SIG-M5 treated with dmso at 0.1 percent for 504 hours (cell line): ENCODE measurements at regions not wholly inside any gene's neighbourhood (a gene's known extent, or its start where the extent isn't known, plus 50 kb on each side); places are given as distances from the start of the nearest gene placed in this dataset.

Experiments used
- DNase-seq: peaks from one replicate; lab custom pipeline; 2025; ENCODE audit not compliant: unreplicated experiment; lab: John Stamatoyannopoulos, UW

DNA sequence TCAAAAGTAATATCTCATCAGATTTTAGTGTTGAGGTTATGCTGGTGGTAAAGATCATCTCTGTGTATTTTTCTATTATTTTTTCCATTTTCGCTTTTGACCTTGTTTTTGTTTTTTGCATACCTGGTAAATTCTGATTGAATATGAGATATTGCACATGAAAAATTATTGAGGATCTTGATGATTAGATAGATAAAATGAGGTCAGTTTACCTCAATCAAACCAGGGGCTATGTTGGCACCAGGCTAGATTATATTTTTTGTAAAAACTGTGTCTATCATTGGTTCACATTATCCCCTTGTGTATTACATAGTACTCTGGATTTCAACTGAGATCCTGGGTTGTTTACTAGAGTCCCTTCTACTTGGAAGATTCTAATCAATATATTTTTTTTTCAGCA is 774.9 kb upstream of the ZNF608 start:
- no peak for DNase-seq

DNA sequence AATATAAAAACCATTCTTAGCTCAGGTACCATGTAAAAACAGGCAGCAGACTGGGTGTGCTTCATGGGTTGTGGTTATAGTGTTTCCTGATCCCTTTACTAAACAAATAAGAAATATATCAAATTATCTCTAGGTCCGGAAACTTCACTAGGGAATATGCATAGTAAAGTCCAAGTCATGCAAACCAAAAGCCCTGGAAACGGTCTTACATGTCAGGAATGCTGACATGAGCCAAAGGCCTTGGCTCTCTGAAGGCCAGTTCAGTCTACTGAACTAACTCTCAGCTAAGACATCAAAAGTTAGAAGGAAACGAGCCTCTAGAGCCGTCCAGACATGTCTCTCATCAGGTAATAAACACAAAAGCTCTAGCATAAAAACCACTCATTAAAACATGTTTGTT is 778.9 kb upstream of the ZNF608 start:
- DNase-seq = no peak

- no peak for DNase-seq
Measured at GRCh38 chr5:125526966-125527365, 780.5 kb upstream of the ZNF608 start.

DNA sequence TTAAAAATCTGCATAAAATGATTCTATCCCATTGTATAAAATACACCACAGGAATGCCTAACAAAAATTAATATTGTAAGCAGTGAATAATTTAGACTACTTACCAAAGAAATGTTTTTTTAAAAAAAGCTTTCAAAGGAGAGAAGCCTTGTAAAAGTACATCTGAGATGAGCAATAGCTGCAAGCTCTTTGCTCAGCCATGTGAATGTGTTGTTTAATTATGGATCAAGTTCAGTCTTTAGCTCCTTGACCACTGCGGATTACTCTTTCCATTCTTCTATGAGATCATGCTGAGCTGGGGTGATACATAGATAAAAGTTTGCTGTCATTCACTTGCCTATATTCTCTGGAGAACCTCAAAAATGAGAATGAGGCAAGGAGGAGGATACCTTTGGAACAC is 782.4 kb upstream of the ZNF608 start:
- no peak for DNase-seq

DNA sequence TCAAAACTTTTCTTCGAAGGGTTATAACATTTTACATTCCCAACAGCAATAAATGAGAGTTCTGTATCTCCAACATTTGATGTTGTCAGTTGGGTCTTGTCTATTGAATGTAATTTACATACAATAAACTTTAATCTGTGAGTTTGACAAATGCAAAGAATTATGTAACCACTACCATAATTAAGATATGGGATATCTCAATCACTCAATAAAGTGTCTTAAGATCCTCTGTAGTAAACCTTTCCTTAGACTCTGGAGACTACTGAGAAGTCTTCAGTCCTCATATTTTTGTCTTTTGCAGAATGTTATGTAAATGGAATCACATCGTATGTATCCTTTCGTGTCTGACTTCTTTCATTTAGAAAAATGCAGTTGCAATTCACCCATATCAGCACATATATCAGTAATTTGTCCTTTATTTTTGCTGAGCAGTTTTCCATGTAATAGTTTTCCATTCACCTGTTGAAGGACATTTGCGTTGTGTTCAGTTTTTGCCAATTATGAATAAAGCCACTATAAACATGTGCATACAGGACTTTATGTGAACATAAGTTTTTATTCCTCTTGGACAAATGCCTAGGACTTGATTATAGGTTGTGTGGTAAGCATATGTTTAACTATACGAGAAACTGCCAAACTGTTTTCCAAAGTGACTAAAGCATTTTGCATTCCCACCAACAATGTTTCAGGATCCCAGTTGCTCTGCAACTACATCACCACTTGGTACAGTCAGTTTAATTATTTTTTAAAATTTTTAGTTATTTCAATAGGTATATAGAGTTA is 784.6 kb upstream of the ZNF608 start:
- DNase-seq = no peak

- DNase-seq = no peak
Measured at GRCh38 chr5:125536095-125536494, 789.7 kb upstream of the ZNF608 start.

DNA sequence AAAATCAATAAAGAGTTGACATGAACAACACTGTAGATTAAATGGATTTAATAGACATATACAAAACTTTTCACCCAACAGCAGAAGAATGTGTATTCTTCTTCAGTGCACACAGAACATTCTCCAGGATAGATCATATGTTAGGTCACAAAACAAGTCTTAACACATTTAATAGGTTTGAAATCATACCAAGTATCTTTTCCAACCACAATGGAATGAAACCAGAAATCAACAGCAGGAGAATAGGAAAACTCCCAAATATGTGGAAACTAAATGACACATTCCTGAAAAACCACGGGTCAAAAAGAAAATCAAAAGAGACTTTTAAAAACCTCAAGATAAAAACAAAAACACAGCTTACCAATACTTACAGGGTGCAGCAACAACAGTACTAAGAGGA is 790.1 kb upstream of the ZNF608 start:
- DNase-seq = no peak

GRCh38 chr5:125537661-125538060 is 791.2 kb upstream of the ZNF608 start:
- DNase-seq = no peak

DNA sequence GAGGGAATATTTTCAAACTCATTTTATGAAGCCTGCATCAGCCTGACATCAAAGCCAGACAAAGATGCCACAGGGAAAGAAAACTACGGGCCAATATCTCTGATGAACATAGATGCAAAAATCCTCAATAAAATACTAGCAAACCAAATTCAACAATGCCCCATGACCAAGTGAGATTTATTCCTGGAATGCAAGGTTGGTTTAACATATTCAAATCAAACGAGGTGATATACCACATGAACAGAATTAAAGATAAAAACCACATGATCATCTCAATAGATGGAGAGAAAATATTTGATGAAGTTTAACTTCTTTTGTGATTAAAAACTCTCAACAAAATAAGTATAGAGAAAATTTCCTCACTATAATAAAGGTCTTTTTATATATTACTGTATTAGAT is 792.0 kb upstream of the ZNF608 start:
- no peak for DNase-seq

DNA sequence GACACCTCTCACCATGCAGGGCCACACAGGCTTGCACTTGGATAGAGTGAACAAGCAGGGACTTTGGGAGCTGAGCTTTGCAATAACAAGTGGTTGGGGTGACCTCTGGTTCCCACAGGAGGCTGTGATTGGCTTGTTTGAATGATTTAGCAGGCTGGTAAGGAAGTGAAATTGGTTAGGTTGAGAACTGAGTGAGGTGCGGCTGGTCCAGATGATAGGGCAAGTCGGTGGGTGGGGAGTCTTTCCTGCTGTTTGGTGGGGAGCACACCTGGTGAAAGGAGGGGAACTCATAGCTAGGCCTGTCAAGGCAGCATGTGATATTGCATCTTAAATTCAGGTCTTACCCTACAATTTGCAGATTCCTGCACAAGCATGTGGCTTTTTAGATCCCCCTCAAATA is 794.6 kb upstream of the ZNF608 start:
- no peak for DNase-seq

- no peak for DNase-seq
Measured at GRCh38 chr5:125549322-125549911, 803.0 kb upstream of the ZNF608 start.

DNA sequence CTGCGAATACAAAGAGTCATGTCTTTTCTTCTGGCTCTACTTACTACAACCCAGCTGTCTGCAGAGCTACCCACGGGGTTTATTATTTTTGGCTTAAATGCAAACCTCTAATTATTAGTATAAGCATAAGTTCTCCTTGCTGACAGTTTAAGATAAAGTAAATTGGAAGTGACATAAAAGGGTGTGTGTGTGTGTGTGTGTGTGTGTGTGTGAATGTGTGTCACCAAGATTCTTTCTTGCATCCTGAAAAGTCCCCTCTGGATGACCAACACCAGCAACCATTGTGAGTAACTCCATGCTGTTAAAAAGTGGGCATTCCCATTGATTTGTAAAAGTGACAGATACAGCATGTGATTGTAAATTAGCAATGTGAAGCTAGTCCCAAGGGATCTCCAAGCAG is 803.8 kb upstream of the ZNF608 start:
- DNase-seq = no peak

DNA sequence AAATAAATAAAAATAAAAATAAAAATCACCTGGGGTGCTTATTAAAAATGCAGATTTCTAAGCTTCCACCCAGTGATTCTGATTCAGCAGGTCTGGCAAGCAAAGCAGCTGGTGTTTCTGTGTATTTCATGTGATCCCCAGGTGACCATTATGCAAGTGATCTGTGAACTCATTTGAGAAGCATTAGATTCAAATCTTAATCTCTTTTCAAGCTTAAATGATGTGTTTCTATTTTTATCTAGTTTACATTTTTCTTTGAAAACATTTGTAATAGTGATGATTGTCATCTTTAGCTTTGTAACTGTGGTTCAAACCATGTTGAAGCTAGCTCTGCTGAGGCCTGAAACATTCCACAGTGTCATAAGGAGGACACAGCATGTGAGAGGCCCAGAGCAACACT is 804.8 kb upstream of the ZNF608 start:
- no peak for DNase-seq

GRCh38 chr5:125551797-125552196 is 805.4 kb upstream of the ZNF608 start:
- no peak for DNase-seq

GRCh38 chr5:125552486-125552885 is 806.0 kb upstream of the ZNF608 start:
- DNase-seq = no peak

DNA sequence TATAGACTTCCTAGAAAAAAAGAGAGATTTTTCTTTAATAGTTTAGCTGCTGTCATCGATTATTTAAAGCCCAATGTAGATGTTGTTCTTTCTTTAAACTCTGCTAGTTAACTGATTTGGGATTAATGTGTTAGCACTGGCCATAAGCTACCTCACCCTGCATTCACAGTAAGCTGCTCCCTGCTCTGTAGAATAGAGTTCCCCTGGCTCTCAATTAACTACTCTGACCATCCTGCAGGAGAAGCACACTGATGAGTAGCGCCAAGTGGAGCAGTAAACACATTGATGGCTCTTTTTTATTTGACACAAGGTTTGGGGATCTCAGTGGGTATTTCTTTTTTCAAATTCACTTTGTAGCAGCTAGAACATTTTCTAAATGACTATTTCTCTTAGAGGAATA is 807.9 kb upstream of the ZNF608 start:
- DNase-seq = no peak

DNA sequence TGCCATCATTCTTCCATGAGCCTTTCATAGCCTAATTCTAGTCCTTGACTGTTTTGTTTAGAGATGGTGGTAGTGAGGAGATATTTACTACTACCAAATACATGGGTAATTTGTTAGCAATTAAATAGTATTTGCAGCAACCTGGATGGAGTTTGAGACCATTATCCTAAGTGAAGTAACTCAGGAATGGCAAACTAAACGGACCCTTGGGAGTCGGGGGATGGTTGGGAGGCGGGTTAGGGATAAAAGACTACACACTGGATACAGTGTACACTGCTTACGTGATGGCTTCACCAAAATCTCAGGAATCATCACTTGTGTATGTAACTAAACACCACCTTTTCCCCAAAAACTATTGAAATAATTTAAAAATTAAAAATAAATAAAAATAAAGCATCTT is 809.2 kb upstream of the ZNF608 start:
- no peak for DNase-seq

DNA sequence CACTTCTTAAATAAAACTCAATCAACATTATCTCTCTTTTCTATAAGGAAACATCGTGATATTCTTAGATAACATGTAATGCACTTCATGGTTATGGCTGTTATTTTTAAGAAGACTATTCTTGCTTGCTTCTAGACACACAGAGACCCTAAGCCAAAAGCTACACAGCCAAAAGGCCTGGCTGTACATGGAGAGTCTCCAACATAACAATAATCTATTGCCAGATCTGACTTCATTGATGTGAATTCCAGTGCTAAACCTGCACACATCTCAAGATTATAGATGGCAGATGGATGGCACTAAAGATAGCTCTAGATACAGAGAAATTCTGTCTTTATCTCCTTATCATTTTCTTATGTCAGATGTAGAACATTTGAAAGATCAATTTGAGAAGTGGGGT is 811.6 kb upstream of the ZNF608 start:
- no peak for DNase-seq

GRCh38 chr5:125558466-125558865 is 812.0 kb upstream of the ZNF608 start:
- DNase-seq = no peak

GRCh38 chr5:125559296-125559695 is 812.9 kb upstream of the ZNF608 start:
- peak; percentile 5 for DNase-seq

GRCh38 chr5:125560476-125561225 is 814.2 kb upstream of the ZNF608 start:
- no peak for DNase-seq

DNA sequence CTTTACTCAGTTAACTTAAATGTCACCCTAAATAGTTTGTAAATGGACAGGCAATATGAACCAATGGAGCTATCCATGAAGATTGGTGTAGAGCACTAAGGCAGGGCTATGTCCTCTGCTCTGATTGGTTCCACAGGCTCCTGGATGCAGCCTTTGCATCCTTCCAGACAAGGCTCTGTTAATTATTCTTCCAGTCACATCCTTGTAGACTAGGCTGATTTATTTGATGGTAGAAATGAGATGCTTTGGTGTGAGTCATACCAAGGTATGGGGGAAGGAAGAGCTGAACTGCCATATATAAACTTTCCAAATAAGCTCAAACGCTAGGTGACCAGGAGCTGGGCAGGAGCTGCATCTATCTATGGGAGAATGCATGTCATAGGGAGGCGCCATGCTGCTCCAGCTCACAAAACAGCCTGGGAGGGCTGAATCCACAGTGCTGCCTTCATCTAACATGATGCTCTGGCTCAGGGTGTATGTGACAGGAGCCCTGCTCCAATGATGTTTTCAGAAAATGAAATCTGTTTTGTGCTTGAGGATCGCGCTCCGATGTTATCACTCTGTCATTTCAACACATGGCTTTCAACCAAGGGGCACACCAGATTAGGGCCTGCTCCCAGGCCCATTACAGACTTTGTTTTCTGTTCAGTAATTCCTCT is 818.0 kb upstream of the ZNF608 start:
- DNase-seq = no peak
